ENCODE measurements at regions not wholly inside any gene's neighbourhood (a gene's known extent, or its start where the extent isn't known, plus 50 kb on each side); places are given as distances from the start of the nearest gene placed in this dataset.

GRCh38 chr12:84186433-84186832, 726.2 kb downstream of the SLC6A15 start:
- TF ChIP-seq CTCF (IDR thresholded peaks at IDR 0.05; ENCODE audit: low read length) (no peak), EZH2 (IDR thresholded peaks at IDR 0.05; ENCODE audit: borderline replicate concordance, low read length) (no peak)
